GM15510 (cell line): ENCODE measurements at regions not wholly inside any gene's neighbourhood (a gene's known extent, or its start where the extent isn't known, plus 50 kb on each side); places are given as distances from the start of the nearest gene placed in this dataset.

Source experiments
- POLR2A ChIP-seq: IDR thresholded peaks from 3 replicates; pipeline ENCODE4 v1.6.1; 2011; ENCODE audit warnings: borderline replicate concordance; ENCODE audit not compliant: insufficient read length; ENCODE audit errors: extremely low read depth

DNA sequence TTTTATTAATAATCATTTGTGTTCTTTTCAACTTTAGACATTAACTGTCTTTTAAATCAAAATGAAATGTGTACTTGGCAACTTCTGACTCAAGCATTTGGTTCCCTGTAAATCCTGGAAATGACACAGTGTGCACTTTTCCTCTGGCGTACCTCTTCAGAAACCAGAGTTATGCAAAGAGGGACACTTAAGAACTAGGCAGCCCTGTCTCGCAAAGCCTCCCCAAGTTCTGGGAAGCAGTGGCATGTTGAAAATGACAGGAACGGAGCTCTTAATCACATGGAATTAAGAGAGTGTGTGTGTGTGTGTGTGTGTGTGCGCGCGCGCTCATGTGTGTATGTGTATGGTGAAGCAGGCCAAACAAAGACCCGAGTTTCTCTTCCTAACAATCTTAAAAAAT is 707.4 kb downstream of the MECOM start:
- no peak for TF ChIP-seq POLR2A

GRCh38 chr3:168952551-168952950 is 711.0 kb downstream of the MECOM start:
- no peak for TF ChIP-seq POLR2A

- TF ChIP-seq POLR2A: no peak
Measured at GRCh38 chr3:168951884-168952283, 711.6 kb downstream of the MECOM start.

GRCh38 chr3:168951368-168951767 is 712.1 kb downstream of the MECOM start:
- no peak for TF ChIP-seq POLR2A

GRCh38 chr3:168950622-168951021 is 712.9 kb downstream of the MECOM start:
- no peak for TF ChIP-seq POLR2A

DNA sequence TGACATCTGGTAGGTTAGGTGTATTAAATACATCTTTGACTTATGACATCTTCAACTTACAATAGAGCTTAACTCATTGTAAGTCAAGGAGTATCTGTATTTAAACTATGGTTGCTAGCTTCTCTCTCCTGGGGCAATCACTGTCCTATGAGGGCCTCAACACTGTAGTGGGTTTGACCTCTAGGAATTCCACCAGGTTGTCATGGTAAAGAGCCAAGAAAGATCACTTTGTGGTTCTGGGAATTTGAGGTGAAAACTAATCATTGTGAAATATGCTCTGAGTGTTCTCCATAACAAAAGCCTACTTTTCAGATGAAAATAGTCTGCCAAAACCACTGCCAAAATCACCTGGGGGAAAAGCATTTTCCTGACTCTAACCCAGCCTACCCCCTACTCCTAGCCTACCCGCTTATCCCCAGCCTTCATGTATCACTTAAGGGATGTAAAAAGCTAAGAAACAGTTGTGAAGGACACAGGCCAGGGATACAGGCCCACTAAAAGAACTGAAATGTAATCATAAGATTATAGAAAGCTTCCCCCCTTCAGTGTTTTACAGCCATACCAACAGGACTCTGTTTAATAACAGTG is 723.8 kb downstream of the MECOM start:
- no peak for TF ChIP-seq POLR2A

DNA sequence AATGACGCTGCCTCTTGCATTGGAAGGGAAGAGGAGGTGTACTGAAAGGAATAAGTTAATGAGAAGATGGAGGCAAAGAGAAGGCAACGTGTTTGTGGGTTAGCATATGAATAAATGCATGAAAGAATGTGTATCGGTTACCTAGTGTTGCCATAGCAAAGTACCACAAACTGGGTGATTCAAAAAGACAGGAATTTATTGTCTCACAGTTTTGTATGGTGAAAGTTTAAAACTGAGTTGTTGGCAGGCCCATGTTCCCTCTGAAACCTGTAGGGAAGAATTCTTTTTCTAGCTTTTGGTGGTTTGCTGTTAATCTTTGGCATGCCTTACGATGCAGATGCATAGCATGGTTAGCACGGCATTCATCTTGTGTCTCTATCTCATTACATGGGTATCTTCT is 729.9 kb downstream of the MECOM start:
- TF ChIP-seq POLR2A: no peak

GRCh38 chr3:168926426-168926825 is 737.1 kb downstream of the MECOM start:
- no peak for TF ChIP-seq POLR2A

- no peak for TF ChIP-seq POLR2A
Measured at GRCh38 chr3:168925568-168925967, 737.9 kb downstream of the MECOM start.

GRCh38 chr3:168914662-168915061 is 748.9 kb downstream of the MECOM start:
- no peak for TF ChIP-seq POLR2A

DNA sequence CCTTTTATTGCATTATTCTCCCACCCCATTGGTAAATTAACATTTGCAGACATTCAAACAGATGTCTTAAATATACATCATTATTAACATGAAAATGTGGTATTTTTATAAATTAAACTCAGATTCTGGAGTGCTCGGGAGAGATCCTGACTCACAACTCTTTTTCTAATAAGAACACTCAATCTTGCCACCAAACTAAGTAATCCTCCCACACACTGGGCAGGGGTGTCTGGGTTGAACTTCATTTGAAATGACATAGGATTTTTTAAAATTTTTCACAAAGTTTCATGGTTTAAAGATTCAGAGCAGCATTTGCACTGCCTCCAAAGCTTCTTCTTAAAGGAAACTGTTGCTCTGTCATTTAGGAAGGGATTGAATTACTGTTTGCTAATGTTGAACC is 754.3 kb downstream of the MECOM start:
- no peak for TF ChIP-seq POLR2A

DNA sequence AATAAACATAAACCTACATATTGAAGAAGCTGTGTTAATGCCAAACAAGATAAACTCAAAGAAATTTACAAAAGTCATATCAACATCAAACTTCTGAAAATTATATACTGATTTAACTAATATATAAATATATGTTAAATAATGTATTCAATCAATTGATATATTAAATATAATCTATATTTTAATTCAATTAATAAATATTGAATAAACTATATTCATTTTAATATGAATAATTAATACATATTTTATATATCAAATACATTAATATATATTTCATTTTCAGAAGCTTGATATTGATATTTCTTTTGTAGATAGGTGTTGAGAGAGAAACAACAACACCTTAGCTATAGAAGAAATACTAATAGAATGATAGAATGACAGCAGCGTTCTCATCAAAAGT is 768.1 kb downstream of the MECOM start:
- no peak for TF ChIP-seq POLR2A

- TF ChIP-seq POLR2A: no peak
Measured at GRCh38 chr3:168894214-168894613, 769.3 kb downstream of the MECOM start.

DNA sequence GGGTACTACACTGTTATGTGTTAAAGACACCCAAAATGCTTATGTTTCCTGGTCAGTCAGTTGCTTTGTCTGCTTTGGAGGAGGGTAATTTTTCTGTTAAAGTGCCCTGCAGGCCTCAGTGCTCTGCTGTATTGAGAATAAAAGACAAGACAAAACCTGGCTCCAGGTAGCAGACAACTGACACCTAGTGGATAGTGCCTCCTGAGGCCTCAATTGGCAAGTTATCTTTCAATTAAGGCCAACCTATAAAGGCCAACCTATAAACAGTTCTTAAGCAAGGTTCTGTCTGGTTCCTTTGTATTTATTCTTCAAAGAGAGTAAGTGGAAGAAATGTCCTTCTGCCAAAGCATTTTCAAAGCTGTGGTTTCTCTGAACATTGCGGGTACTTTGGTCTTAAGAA is 773.8 kb downstream of the MECOM start:
- TF ChIP-seq POLR2A: no peak

GRCh38 chr3:168888781-168889180 is 774.7 kb downstream of the MECOM start:
- TF ChIP-seq POLR2A: no peak

DNA sequence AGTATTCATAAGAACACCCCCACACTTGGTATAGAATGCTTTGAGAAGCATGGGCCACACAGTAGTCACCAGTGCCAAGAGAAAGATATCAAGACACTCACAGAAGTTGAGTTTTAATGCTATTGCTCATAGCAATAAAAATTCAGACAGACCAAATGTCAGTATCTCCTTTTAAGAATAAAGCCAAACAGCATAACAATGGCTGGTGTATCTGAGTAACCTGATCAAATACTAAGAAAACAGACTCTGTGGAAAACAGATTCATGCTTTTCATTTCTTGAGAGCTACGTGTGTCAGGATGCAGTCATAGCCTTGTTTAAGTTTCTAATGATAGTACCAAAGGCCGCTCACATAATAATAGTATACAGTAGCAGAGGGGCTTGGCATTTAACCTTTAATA is 778.5 kb downstream of the MECOM start:
- TF ChIP-seq POLR2A: no peak

GRCh38 chr3:168884353-168884903 is 779.1 kb downstream of the MECOM start:
- TF ChIP-seq POLR2A: no peak
